ENCODE measurements at regions not wholly inside any gene's neighbourhood (a gene's known extent, or its start where the extent isn't known, plus 50 kb on each side); places are given as distances from the start of the nearest gene placed in this dataset.
"Not testable (repeated sequence)": the region's sequence is repeated elsewhere in the genome, so short reads cannot be mapped to it uniquely, and the experiment has no call there.

DNA sequence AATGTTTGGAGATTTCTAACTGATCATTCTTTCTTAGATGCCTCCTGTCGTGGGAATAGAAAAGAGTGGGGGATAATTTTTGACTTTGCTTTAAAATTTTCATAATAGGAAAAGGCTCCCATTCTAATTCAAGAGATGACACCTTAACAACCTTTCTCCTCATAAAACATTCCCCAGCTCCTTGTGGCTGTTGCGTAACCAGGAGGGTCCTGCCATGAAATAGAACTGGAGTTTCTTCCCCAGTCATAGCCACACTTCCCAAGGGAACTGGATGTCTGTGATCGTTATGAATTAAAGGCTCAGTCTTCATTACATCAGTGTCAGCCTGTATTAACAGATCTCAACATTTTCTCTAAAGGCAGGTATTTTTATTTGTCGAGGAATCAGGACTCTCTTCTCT is 119.9 kb upstream of the DAP start:
- CTCF ChIA-PET, result no interaction called here
- H3K4me1 ChIP-seq (ENCODE audit: control insufficient read depth in 1 of 2, insufficient read depth in 2 of 2, low read depth in 1 of 2, low read length in 1 of 2), result no peaks in the 10 kb centered on the region; a peak in 1 of 4 replicates
- no peak for DNase-seq
- H3K79me2 ChIP-seq (ENCODE audit: insufficient read depth), result no peaks in the 10 kb centered on the region
- no peaks in the 10 kb centered on the region for H3K36me3 ChIP-seq (replicated peaks in 1 of 2; ENCODE audit: control insufficient read depth in 1 of 2, insufficient read depth in 2 of 2, low read length in 1 of 2)
- no peak overlapping the region for H3K9ac ChIP-seq
- no peaks in the 10 kb centered on the region for H4K20me1 ChIP-seq (ENCODE audit: insufficient read depth)
- H3K9me3 ChIP-seq, result no peaks in the 10 kb centered on the region
- H3K4me3 ChIP-seq (ENCODE audit: low read depth in 2 of 2, low read length in 1 of 2), result no peak overlapping the region
- no peak overlapping the region for H3K4me2 ChIP-seq
- H3K27ac ChIP-seq (ENCODE audit: low read depth in 2 of 2, low read length in 1 of 2), result no peak overlapping the region
- H2AFZ ChIP-seq (ENCODE audit: low read depth), result no peak overlapping the region
- WGBS (ENCODE audit: low lambda C conversion rate), result 31% methylated on average over 4 of the region's 4 CpGs
- H3K9me2 ChIP-seq, result no peaks in the 10 kb centered on the region
- POLR2A ChIA-PET, result no interaction called here
- H3K27me3 ChIP-seq (ENCODE audit: insufficient read depth), result no peaks in the 10 kb centered on the region
- TF ChIP-seq MEF2A (IDR thresholded peaks at IDR 0.05; ENCODE audit: borderline replicate concordance, low read depth) (no peak), RCOR1 (IDR thresholded peaks at IDR 0.05; ENCODE audit: low read length) (no peak), POLR2AphosphoS5 (IDR thresholded peaks at IDR 0.05; ENCODE audit: low read depth, low read length) (no peak), EZH2phosphoT487 (IDR thresholded peaks at IDR 0.05; ENCODE audit: borderline replicate concordance, low read depth) (no peak), YY1 (IDR thresholded peaks at IDR 0.05; ENCODE audit: low read depth) (no peak), TEAD4 (IDR thresholded peaks at IDR 0.05; ENCODE audit: borderline replicate concordance, insufficient read depth) (no peak), FOXJ3 (CRISPR knock-in tag; IDR thresholded peaks at IDR 0.05) (no peak)
- TF ChIP-seq, protein P1, sequence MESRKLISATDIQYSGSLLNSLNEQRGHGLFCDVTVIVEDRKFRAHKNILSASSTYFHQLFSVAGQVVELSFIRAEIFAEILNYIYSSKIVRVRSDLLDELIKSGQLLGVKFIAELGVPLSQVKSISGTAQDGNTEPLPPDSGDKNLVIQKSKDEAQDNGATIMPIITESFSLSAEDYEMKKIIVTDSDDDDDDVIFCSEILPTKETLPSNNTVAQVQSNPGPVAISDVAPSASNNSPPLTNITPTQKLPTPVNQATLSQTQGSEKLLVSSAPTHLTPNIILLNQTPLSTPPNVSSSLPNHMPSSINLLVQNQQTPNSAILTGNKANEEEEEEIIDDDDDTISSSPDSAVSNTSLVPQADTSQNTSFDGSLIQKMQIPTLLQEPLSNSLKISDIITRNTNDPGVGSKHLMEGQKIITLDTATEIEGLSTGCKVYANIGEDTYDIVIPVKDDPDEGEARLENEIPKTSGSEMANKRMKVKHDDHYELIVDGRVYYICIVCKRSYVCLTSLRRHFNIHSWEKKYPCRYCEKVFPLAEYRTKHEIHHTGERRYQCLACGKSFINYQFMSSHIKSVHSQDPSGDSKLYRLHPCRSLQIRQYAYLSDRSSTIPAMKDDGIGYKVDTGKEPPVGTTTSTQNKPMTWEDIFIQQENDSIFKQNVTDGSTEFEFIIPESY (IDR thresholded peaks at IDR 0.05; ENCODE audit: borderline replicate concordance, low read depth), result no peak
- TF ChIP-seq, protein P2, sequence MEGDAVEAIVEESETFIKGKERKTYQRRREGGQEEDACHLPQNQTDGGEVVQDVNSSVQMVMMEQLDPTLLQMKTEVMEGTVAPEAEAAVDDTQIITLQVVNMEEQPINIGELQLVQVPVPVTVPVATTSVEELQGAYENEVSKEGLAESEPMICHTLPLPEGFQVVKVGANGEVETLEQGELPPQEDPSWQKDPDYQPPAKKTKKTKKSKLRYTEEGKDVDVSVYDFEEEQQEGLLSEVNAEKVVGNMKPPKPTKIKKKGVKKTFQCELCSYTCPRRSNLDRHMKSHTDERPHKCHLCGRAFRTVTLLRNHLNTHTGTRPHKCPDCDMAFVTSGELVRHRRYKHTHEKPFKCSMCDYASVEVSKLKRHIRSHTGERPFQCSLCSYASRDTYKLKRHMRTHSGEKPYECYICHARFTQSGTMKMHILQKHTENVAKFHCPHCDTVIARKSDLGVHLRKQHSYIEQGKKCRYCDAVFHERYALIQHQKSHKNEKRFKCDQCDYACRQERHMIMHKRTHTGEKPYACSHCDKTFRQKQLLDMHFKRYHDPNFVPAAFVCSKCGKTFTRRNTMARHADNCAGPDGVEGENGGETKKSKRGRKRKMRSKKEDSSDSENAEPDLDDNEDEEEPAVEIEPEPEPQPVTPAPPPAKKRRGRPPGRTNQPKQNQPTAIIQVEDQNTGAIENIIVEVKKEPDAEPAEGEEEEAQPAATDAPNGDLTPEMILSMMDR (IDR thresholded peaks at IDR 0.05), result no peak
- H3F3A ChIP-seq (replicated peaks; ENCODE audit: insufficient read depth), result no peaks in the 10 kb centered on the region

DNA sequence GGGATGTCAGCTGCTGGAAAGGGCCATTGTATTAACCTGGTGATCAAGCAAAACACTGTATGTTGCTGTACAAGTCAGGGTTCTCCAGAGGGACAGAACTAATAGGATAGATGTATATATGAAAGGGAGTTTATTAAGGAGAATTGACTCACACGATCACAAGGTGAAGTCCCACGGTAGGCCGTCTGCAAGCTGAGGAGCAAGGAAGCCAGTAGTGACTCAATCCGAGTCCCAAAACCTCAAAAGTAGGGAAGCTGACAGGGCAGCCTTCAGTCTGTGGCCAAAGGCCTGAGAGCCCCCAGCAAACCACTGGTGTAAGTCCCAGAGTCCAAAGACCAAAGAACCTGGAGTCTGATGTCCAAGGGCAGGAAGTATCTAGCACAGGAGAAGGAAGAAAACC is 116.0 kb upstream of the DAP start:
- H3K79me2 ChIP-seq (ENCODE audit: insufficient read depth); H3K36me3 ChIP-seq (replicated peaks in 1 of 2; ENCODE audit: control insufficient read depth in 1 of 2, insufficient read depth in 2 of 2, low read length in 1 of 2); H3F3A ChIP-seq (replicated peaks; ENCODE audit: insufficient read depth); H3K9ac ChIP-seq; H3K4me1 ChIP-seq (ENCODE audit: control insufficient read depth in 1 of 2, insufficient read depth in 2 of 2, low read depth in 1 of 2, low read length in 1 of 2); H3K9me3 ChIP-seq; H3K27me3 ChIP-seq (ENCODE audit: insufficient read depth); DNase-seq; H3K27ac ChIP-seq (ENCODE audit: low read depth in 2 of 2, low read length in 1 of 2); H4K20me1 ChIP-seq (ENCODE audit: insufficient read depth); H3K4me2 ChIP-seq; H2AFZ ChIP-seq (ENCODE audit: low read depth); POLR2A ChIA-PET; H3K9me2 ChIP-seq; H3K4me3 ChIP-seq (ENCODE audit: low read depth in 2 of 2, low read length in 1 of 2): not testable (repeated sequence)
- 36% methylated on average over 4 of the region's 4 CpGs for WGBS (ENCODE audit: low lambda C conversion rate)
- CTCF ChIA-PET, result interaction anchor here (2.4 to 2.9 kb wide), 2 partner anchors 13 to 20 kb away, joined by 9 to 12 read pairs; no protein-coding TSS in a partner anchor

Measured in SK-N-SH (cell line).